ENCODE measurements at regions not wholly inside any gene's neighbourhood (a gene's known extent, or its start where the extent isn't known, plus 50 kb on each side); places are given as distances from the start of the nearest gene placed in this dataset.

- DNase-seq (ENCODE audit: low read depth in 1 of 2, low spot score in 2 of 2), result no peak
- H4K5ac ChIP-seq (ENCODE audit: insufficient read length, low read depth, low read length), result no peak overlapping the region
- TF ChIP-seq TAF7 (optimal IDR thresholded peaks at IDR 0.05; ENCODE audit: borderline replicate concordance, low read depth, low read length) (no peak), RAD21 (IDR thresholded peaks at IDR 0.05 in 1 of 2, conservative IDR thresholded peaks at IDR 0.05 in 1 of 2; ENCODE audit: low read depth in 2 of 2, low read length in 2 of 2) (no peak), CREB1 (IDR thresholded peaks at IDR 0.05) (no peak), CTCF (IDR thresholded peaks at IDR 0.05; ENCODE audit: control extremely low read depth in 1 of 3, insufficient read depth in 1 of 3, low read depth in 1 of 3, low read length in 3 of 3) (no peak), CHD1 (IDR thresholded peaks at IDR 0.05; ENCODE audit: low read depth, low read length) (no peak), HDAC2 (IDR thresholded peaks at IDR 0.05; ENCODE audit: borderline replicate concordance in 1 of 2, low read depth in 2 of 2, low read length in 2 of 2) (no peak)
- TF ChIP-seq, protein P1, sequence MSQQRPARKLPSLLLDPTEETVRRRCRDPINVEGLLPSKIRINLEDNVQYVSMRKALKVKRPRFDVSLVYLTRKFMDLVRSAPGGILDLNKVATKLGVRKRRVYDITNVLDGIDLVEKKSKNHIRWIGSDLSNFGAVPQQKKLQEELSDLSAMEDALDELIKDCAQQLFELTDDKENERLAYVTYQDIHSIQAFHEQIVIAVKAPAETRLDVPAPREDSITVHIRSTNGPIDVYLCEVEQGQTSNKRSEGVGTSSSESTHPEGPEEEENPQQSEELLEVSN (IDR thresholded peaks at IDR 0.05), result no peak
- no peak overlapping the region for H2BK20ac ChIP-seq (ENCODE audit: low read length)
- no peaks in the 10 kb centered on the region for H3K23me2 ChIP-seq (ENCODE audit: low read depth, low read length)
- no peak overlapping the region for H3K9ac ChIP-seq (replicated peaks in 1 of 4; ENCODE audit: extremely low read depth in 1 of 4, low read depth in 3 of 4, low read length in 3 of 4)
- no peaks in the 10 kb centered on the region for H4K20me1 ChIP-seq (replicated peaks in 1 of 2; ENCODE audit: control insufficient read depth in 1 of 2, insufficient read depth in 2 of 2, low read length in 2 of 2)
- H3K4ac ChIP-seq (replicated peaks; ENCODE audit: insufficient read length, low read depth, low read length), result no peak overlapping the region
- H3K4me2 ChIP-seq (ENCODE audit: insufficient read depth in 1 of 2, low read depth in 2 of 2, low read length in 2 of 2), result no peak overlapping the region
- ChIA-PET POLR2A (ENCODE audit: partially characterized antibody) (no interaction called here), CTCF (ENCODE audit: partially characterized antibody) (interaction anchor here (1.0 to 1.1 kb wide), 2 partner anchors 8 to 46 kb away, joined by 3 read pairs; no protein-coding TSS in a partner anchor)
- H3K4me3 ChIP-seq (ENCODE audit: extremely low read depth in 1 of 4, insufficient read depth in 2 of 4, low read depth in 3 of 4, low read length in 4 of 4), result no peak overlapping the region
- H4K91ac ChIP-seq (replicated peaks; ENCODE audit: insufficient read length, low read length), result no peak overlapping the region
- no peak overlapping the region for H3K18ac ChIP-seq (ENCODE audit: extremely low read depth, low read length)
- no peak overlapping the region for H3K56ac ChIP-seq (replicated peaks; ENCODE audit: insufficient read length, low read depth, low read length)
- H3K14ac ChIP-seq (ENCODE audit: insufficient read length), result no peak overlapping the region
- H2AFZ ChIP-seq (ENCODE audit: low read length), result no peak overlapping the region
- 90% methylated on average over 5 of the region's 5 CpGs; no CpG with 5 or more reads in 1 of the 2 experiments for WGBS, 2 experiments (ENCODE audit: extremely low coverage in 1 of 2, insufficient coverage in 1 of 2, insufficient read length in 1 of 2, insufficient replicate concordance in 2 of 2, low coverage in 1 of 2, low lambda C conversion rate in 2 of 2, missing lambda C conversion rate in 1 of 2)
- FAIRE-seq, result no peak
- no peak overlapping the region for H2AK5ac ChIP-seq (ENCODE audit: low read depth, low read length)
- no peak overlapping the region for H2BK15ac ChIP-seq (ENCODE audit: low read length)
- no peak overlapping the region for H3K23ac ChIP-seq (ENCODE audit: insufficient read length)
- no peaks in the 10 kb centered on the region for H3K79me2 ChIP-seq (ENCODE audit: control insufficient read depth in 1 of 2, insufficient read depth in 2 of 2, low read length in 2 of 2)
- no peaks in the 10 kb centered on the region for H3K9me3 ChIP-seq (ENCODE audit: insufficient read depth in 2 of 2, low read depth in 1 of 2, low read length in 1 of 2)
- H2BK120ac ChIP-seq (replicated peaks; ENCODE audit: low read depth, low read length), result no peak overlapping the region
- no peaks in the 10 kb centered on the region for H3K36me3 ChIP-seq (ENCODE audit: control insufficient read depth in 2 of 4, insufficient read depth in 4 of 4, low read length in 3 of 4)
- no peak overlapping the region for H2BK12ac ChIP-seq (ENCODE audit: low read depth, low read length)
- no peaks in the 10 kb centered on the region for H3K4me1 ChIP-seq (replicated peaks in 1 of 4; ENCODE audit: control insufficient read depth in 3 of 4, insufficient read depth in 4 of 4, low read length in 3 of 4)
- no peak overlapping the region for H2BK5ac ChIP-seq (ENCODE audit: low read depth, low read length)
- H3K27ac ChIP-seq (ENCODE audit: low read depth, low read length), result no peak overlapping the region
- no peaks in the 10 kb centered on the region for H3K27me3 ChIP-seq (replicated peaks in 1 of 4; ENCODE audit: control insufficient read depth in 3 of 4, extremely low read depth in 1 of 4, insufficient read depth in 3 of 4, low read length in 3 of 4)
- no peaks in the 10 kb centered on the region for H3K79me1 ChIP-seq (ENCODE audit: low read depth, low read length)
- H4K8ac ChIP-seq (ENCODE audit: extremely low read depth, insufficient read depth, low read length), result no peak overlapping the region
Observed at GRCh38 chr6:81683912-81684311, 68.6 kb downstream of the TENT5A start.

All from H1 (cell line).